ENCODE measurements at regions not wholly inside any gene's neighbourhood (a gene's known extent, or its start where the extent isn't known, plus 50 kb on each side); places are given as distances from the start of the nearest gene placed in this dataset.

DNA sequence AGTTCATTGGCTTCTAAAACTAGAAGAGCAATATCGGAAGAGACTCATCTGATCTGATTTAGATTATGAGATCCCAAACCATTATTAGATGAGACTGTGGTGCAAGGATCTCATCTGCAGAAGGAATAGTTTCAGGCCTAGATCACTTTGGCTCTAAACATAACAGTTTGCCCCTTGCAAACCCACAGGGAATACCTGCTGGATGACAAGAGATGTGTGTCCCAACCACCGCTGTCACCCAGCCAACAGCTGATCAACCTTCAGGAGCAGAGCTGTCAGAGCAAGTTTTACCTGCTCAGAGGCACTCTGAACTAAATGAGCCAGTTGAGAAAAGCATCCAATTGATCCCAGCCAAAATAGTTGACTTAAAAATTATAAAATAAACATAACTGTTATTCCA, 64.0 kb upstream of the ST3GAL6 start:
- no peak overlapping the region for H3K27ac Mint-ChIP-seq
- TF ChIP-seq, protein P1, sequence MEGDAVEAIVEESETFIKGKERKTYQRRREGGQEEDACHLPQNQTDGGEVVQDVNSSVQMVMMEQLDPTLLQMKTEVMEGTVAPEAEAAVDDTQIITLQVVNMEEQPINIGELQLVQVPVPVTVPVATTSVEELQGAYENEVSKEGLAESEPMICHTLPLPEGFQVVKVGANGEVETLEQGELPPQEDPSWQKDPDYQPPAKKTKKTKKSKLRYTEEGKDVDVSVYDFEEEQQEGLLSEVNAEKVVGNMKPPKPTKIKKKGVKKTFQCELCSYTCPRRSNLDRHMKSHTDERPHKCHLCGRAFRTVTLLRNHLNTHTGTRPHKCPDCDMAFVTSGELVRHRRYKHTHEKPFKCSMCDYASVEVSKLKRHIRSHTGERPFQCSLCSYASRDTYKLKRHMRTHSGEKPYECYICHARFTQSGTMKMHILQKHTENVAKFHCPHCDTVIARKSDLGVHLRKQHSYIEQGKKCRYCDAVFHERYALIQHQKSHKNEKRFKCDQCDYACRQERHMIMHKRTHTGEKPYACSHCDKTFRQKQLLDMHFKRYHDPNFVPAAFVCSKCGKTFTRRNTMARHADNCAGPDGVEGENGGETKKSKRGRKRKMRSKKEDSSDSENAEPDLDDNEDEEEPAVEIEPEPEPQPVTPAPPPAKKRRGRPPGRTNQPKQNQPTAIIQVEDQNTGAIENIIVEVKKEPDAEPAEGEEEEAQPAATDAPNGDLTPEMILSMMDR (IDR thresholded peaks at IDR 0.05), result no peak
- TF ChIP-seq EZH2 (IDR thresholded peaks at IDR 0.05) (no peak), EZH2phosphoT487 (IDR thresholded peaks at IDR 0.05) (no peak)
- no peaks in the 10 kb centered on the region for H3K27me3 ChIP-seq
- H3K36me3 ChIP-seq, result no peaks in the 10 kb centered on the region
- no peak overlapping the region for H3K4me2 ChIP-seq
- H3F3A ChIP-seq (ENCODE audit: low read depth), result no peaks in the 10 kb centered on the region
- no peak overlapping the region for H3K9ac ChIP-seq
- no peaks in the 10 kb centered on the region for H3K9me3 ChIP-seq (ENCODE audit: low read depth)
- no peaks in the 10 kb centered on the region for H3K79me2 ChIP-seq (ENCODE audit: low read depth)
- no peaks in the 10 kb centered on the region for H4K20me1 ChIP-seq (ENCODE audit: low read depth)
- H3K4me1 ChIP-seq, result no peaks in the 10 kb centered on the region
- no peaks in the 10 kb centered on the region for H3K36me3 Mint-ChIP-seq
- no peak for DNase-seq (ENCODE audit: low spot score)
- no peaks in the 10 kb centered on the region for H3K27me3 Mint-ChIP-seq (ENCODE audit: insufficient read depth, low read depth)
- no peak overlapping the region for H3K4me3 Mint-ChIP-seq
- H3K4me1 Mint-ChIP-seq, result peaks cover 5% of the 10 kb centered on the region
- no peak overlapping the region for H3K4me3 ChIP-seq
- no peaks in the 10 kb centered on the region for H3K9me3 Mint-ChIP-seq
- H2AFZ ChIP-seq (replicated peaks), result no peak overlapping the region
- H3K27ac ChIP-seq, result no peak overlapping the region

DNA sequence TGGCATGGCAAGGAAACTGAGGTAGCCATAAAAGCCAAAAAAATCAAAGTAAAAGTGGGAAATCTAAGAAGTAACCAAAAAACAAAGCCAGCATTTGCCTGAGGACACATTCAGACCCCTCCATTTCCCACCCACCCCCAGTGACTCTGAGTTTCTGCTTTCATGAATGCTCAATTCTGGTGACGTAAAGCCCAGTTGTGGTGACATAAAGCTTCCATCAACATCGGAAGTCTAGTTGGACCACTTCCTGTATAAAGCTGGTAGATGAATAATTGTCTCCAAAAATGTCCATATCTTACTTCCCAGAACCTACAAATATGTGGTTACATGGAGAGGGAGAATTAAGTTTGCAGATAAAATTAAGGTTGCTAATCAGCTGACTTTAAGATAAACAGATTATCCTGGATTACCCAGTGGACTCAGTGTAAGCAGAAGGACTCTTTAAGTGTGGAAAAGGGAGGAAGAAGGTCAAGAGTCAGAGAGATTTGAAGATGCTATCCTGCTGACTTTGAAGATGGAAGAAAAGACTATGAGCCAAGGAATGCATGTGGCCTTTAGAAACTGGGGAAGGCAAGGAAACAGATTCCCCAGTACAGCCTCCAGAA, 62.0 kb upstream of the ST3GAL6 start:
- H3K4me2 ChIP-seq, result no peak overlapping the region
- H3K9me3 Mint-ChIP-seq, result no peaks in the 10 kb centered on the region

DNA sequence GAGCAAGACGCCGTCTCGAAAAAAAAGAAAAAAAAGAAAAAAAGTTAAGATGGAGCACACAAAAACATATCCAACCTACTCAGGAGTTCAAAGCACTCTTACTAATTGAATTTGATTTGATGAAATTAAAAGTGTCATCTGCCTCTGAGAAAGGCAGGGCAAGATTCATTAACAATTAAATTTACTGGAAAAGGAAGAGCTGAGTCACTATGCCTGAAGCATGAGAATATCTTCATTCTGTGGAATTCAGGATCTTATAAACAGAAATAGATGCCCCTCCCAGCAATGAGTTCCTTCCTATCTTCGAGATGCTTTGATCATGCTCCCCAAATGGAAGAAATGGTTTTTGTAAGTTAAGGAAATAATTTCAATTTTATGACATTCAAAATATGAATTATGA, 61.0 kb upstream of the ST3GAL6 start:
- H2AFZ ChIP-seq (replicated peaks), result no peak overlapping the region
- no peak overlapping the region for H3K4me3 ChIP-seq
- no peak overlapping the region for H3K4me2 ChIP-seq
- Mint-ChIP-seq H3K9me3 (no peaks in the 10 kb centered on the region), H3K36me3 (no peaks in the 10 kb centered on the region), H3K4me3 (no peak overlapping the region), H3K27ac (no peak overlapping the region), H3K27me3 (ENCODE audit: insufficient read depth, low read depth) (no peaks in the 10 kb centered on the region), H3K4me1 (peaks cover 5% of the 10 kb centered on the region)
- no peaks in the 10 kb centered on the region for H3K4me1 ChIP-seq
- no peaks in the 10 kb centered on the region for H3K36me3 ChIP-seq
- H3F3A ChIP-seq (ENCODE audit: low read depth), result no peaks in the 10 kb centered on the region
- no peaks in the 10 kb centered on the region for H3K9me3 ChIP-seq (ENCODE audit: low read depth)
- H3K27me3 ChIP-seq, result no peaks in the 10 kb centered on the region
- no peak overlapping the region for H3K27ac ChIP-seq
- H3K9ac ChIP-seq, result no peak overlapping the region
- H3K79me2 ChIP-seq (ENCODE audit: low read depth), result no peaks in the 10 kb centered on the region
- TF ChIP-seq, protein P1 (IDR thresholded peaks at IDR 0.05), result no peak
- no peak for TF ChIP-seq EZH2 (IDR thresholded peaks at IDR 0.05)
- TF ChIP-seq EZH2phosphoT487 (IDR thresholded peaks at IDR 0.05), result no peak
- H4K20me1 ChIP-seq (ENCODE audit: low read depth), result no peaks in the 10 kb centered on the region
- no peak for DNase-seq (ENCODE audit: low spot score)

More for the DNA sequence above, 62.0 kb upstream of the ST3GAL6 start:
- Histone ChIP-seq H3K27me3 (no peaks in the 10 kb centered on the region), H3K36me3 (no peaks in the 10 kb centered on the region), H3K9me3 (ENCODE audit: low read depth) (no peaks in the 10 kb centered on the region), H3K79me2 (ENCODE audit: low read depth) (no peaks in the 10 kb centered on the region), H3K9ac (no peak overlapping the region), H3K4me3 (no peak overlapping the region), H3K4me1 (no peaks in the 10 kb centered on the region), H3F3A (ENCODE audit: low read depth) (no peaks in the 10 kb centered on the region), H3K27ac (no peak overlapping the region), H2AFZ (replicated peaks) (no peak overlapping the region), H4K20me1 (ENCODE audit: low read depth) (no peaks in the 10 kb centered on the region)
- Mint-ChIP-seq H3K4me3 (no peak overlapping the region), H3K36me3 (no peaks in the 10 kb centered on the region), H3K4me1 (peaks cover 5% of the 10 kb centered on the region), H3K27me3 (ENCODE audit: insufficient read depth, low read depth) (no peaks in the 10 kb centered on the region), H3K27ac (peak overlapping the region; percentile 38)
- TF ChIP-seq, protein P1 (IDR thresholded peaks at IDR 0.05), result no peak
- TF ChIP-seq EZH2 (IDR thresholded peaks at IDR 0.05), result no peak
- TF ChIP-seq EZH2phosphoT487 (IDR thresholded peaks at IDR 0.05), result no peak
- DNase-seq (ENCODE audit: low spot score), result no peak
